Testis (tissue), 2 donors: ENCODE measurements at regions not wholly inside any gene's neighbourhood (a gene's known extent, or its start where the extent isn't known, plus 50 kb on each side); places are given as distances from the start of the nearest gene placed in this dataset.
"Not testable (repeated sequence)": the region's sequence is repeated elsewhere in the genome, so short reads cannot be mapped to it uniquely, and the experiment has no call there.

Source experiments
- POLR2A ChIP-seq: fragments of 450-650 bp; IDR thresholded peaks from one replicate; pipeline ENCODE4 v1.6.1; 2017; ENCODE audit warnings: antibody characterized with exemption, mild to moderate bottlenecking, moderate library complexity
- TF ChIP-seq, protein P1 (sequence below), 3 experiments: fragments of 450-650 bp in 2 of 3; fragments of 200-600 bp in 1 of 3; sonication (generic) in 1 of 3; IDR thresholded peaks; one replicate each; pipeline ENCODE4 v1.5.1; 2016 to 2019; ENCODE audit warnings: antibody characterized with exemption in 3 of 3, mild to moderate bottlenecking in 2 of 3, moderate library complexity in 1 of 3

DNA sequence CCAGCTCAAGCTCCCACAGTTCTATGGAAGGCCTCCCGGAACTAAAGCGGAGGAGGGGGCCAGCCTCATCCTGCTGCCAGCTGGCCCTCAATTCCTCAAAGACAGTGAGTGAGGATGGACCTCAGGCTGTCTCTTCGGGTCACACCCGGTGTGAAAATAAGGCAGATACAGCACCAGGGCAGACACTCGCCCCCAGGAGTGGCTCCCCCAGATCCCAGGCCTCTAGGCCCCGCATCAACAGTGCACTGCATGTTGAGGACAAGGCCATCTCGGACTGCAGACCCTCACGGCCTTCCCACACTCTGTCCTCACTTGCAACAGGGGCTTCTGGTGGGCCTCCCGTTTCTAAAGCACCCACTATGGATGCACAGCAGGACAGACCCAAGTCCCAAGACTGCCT, 239.2 kb upstream of the ZNF322 start:
- not testable (repeated sequence) for TF ChIP-seq POLR2A
- TF ChIP-seq, protein P1, sequence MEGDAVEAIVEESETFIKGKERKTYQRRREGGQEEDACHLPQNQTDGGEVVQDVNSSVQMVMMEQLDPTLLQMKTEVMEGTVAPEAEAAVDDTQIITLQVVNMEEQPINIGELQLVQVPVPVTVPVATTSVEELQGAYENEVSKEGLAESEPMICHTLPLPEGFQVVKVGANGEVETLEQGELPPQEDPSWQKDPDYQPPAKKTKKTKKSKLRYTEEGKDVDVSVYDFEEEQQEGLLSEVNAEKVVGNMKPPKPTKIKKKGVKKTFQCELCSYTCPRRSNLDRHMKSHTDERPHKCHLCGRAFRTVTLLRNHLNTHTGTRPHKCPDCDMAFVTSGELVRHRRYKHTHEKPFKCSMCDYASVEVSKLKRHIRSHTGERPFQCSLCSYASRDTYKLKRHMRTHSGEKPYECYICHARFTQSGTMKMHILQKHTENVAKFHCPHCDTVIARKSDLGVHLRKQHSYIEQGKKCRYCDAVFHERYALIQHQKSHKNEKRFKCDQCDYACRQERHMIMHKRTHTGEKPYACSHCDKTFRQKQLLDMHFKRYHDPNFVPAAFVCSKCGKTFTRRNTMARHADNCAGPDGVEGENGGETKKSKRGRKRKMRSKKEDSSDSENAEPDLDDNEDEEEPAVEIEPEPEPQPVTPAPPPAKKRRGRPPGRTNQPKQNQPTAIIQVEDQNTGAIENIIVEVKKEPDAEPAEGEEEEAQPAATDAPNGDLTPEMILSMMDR (IDR thresholded peaks at IDR 0.05), result not testable (repeated sequence)
